KG1 (cell line): ENCODE measurements at regions not wholly inside any gene's neighbourhood (a gene's known extent, or its start where the extent isn't known, plus 50 kb on each side); places are given as distances from the start of the nearest gene placed in this dataset.
"Not testable (repeated sequence)": the region's sequence is repeated elsewhere in the genome, so short reads cannot be mapped to it uniquely, and the experiment has no call there.

Experiments used
- DNase-seq: peaks from one replicate; lab custom pipeline; 2025; lab: John Stamatoyannopoulos, UW

GRCh38 chr1:74946388-74946787 lies 187.8 kb upstream of the LHX8 start:
- no peak for DNase-seq

- not testable (repeated sequence) for DNase-seq
Observed at GRCh38 chr1:74949348-74949747, 184.8 kb upstream of the LHX8 start.

GRCh38 chr1:74951981-74952380 lies 182.2 kb upstream of the LHX8 start:
- not testable (repeated sequence) for DNase-seq

- no peak for DNase-seq
Observed at GRCh38 chr1:74952786-74953185, 181.4 kb upstream of the LHX8 start.

- DNase-seq, result peak; percentile 34
Observed at GRCh38 chr1:74953622-74954021, 180.6 kb upstream of the LHX8 start.

GRCh38 chr1:74963120-74963519 lies 171.1 kb upstream of the LHX8 start:
- DNase-seq, result no peak

GRCh38 chr1:74964508-74965102 lies 169.6 kb upstream of the LHX8 start:
- DNase-seq, result peak; percentile 46

GRCh38 chr1:74969566-74970135 lies 164.5 kb upstream of the LHX8 start:
- no peak for DNase-seq

GRCh38 chr1:74971982-74972381 lies 162.2 kb upstream of the LHX8 start:
- no peak for DNase-seq

GRCh38 chr1:74976491-74976890 lies 157.7 kb upstream of the LHX8 start:
- DNase-seq, result no peak

- not testable (repeated sequence) for DNase-seq
Observed at GRCh38 chr1:74992448-74992847, 141.7 kb upstream of the LHX8 start.

- DNase-seq, result no peak
Observed at GRCh38 chr1:74995821-74996220, 138.4 kb upstream of the LHX8 start.

GRCh38 chr1:75010547-75010946 lies 123.6 kb upstream of the LHX8 start:
- DNase-seq, result no peak

GRCh38 chr1:75014250-75014649 lies 119.9 kb upstream of the LHX8 start:
- DNase-seq, result no peak

GRCh38 chr1:75023005-75023404 lies 111.2 kb upstream of the LHX8 start:
- no peak for DNase-seq

GRCh38 chr1:75034376-75034775 lies 99.8 kb upstream of the LHX8 start:
- DNase-seq, result no peak

- DNase-seq, result no peak
Observed at GRCh38 chr1:75035536-75035935, 98.7 kb upstream of the LHX8 start.

- DNase-seq, result no peak
Observed at GRCh38 chr1:75053207-75053606, 81.0 kb upstream of the LHX8 start.

GRCh38 chr1:75058424-75058823 lies 75.8 kb upstream of the LHX8 start:
- no peak for DNase-seq

GRCh38 chr1:75062111-75062510 lies 72.1 kb upstream of the LHX8 start:
- no peak for DNase-seq

- DNase-seq, result no peak
Observed at GRCh38 chr1:75067975-75068374, 66.2 kb upstream of the LHX8 start.

- no peak for DNase-seq
Observed at GRCh38 chr1:75074831-75075395, 59.3 kb upstream of the LHX8 start.

GRCh38 chr1:75079538-75080290 lies 54.5 kb upstream of the LHX8 start:
- DNase-seq, result no peak
